PC-9 (cell line): ENCODE measurements at regions not wholly inside any gene's neighbourhood (a gene's known extent, or its start where the extent isn't known, plus 50 kb on each side); places are given as distances from the start of the nearest gene placed in this dataset.

Experiments
- BruUV-seq: library from RNA; stranded (reverse); fragments of 400-500 nt; replicated peaks from 2 replicates; lab custom pipeline; 2021; lab: Mats Ljungman, UMichigan
- CTCF ChIA-PET: fragments of 300-600 bp; sonication (Branson Sonifier 250); formaldehyde crosslinking; loops from one replicate; lab custom pipeline; 2022; ENCODE audit warnings: antibody characterized with exemption; lab: Charles Lee
- POLR2A ChIA-PET: fragments of 300-600 bp; sonication (Branson Sonifier 250); formaldehyde crosslinking; loops from one replicate; lab custom pipeline; 2022; ENCODE audit warnings: antibody characterized with exemption; ENCODE audit not compliant: unreplicated experiment; lab: Charles Lee
- DNase-seq, 2 experiments: peaks; one replicate each; pipeline versions ENCODE4 v3.0.0 to v3.0.0-alpha.2; 2015 to 2022; ENCODE audit warnings: mixed read lengths in 1 of 2
- H2AFZ ChIP-seq: fragments of 200-600 bp; sonication (generic); 2 replicates; pipeline ENCODE4 v1.8.1; 2017; ENCODE audit warnings: antibody characterized with exemption
- H3F3A ChIP-seq: fragments of 200-600 bp; sonication (generic); 2 replicates; pipeline ENCODE4 v1.8.1; 2017; ENCODE audit warnings: antibody characterized with exemption, mild to moderate bottlenecking, low read depth; ENCODE audit not compliant: insufficient read depth
- H3K27ac ChIP-seq: fragments of 200-600 bp; sonication (generic); 2 replicates; pipeline ENCODE4 v1.6.1; 2016; ENCODE audit warnings: mixed run types
- H3K27me3 ChIP-seq: fragments of 200-600 bp; sonication (generic); 2 replicates; pipeline ENCODE4 v1.6.1; 2016; ENCODE audit warnings: low read depth, mixed run types; ENCODE audit not compliant: insufficient read depth
- H3K36me3 ChIP-seq: fragments of 200-600 bp; sonication (generic); 2 replicates; pipeline ENCODE4 v1.6.1; 2016; ENCODE audit warnings: low read depth, mixed run types
- H3K4me1 ChIP-seq: fragments of 200-600 bp; sonication (generic); replicated peaks from 2 replicates; pipeline ENCODE4 v1.6.1; 2016; ENCODE audit warnings: mixed run types; ENCODE audit not compliant: insufficient read depth
- H3K4me2 ChIP-seq: fragments of 200-600 bp; sonication (generic); 2 replicates; pipeline ENCODE4 v1.6.1; 2017; ENCODE audit warnings: mixed run types
- H3K4me3 ChIP-seq: fragments of 200-600 bp; sonication (generic); 2 replicates; pipeline ENCODE4 v1.6.1; 2016; ENCODE audit warnings: mixed run types
- H3K79me2 ChIP-seq: fragments of 200-600 bp; sonication (generic); 2 replicates; pipeline ENCODE4 v1.6.1; 2017; ENCODE audit warnings: low read depth, mixed run types
- H3K9me2 ChIP-seq: fragments of 200-600 bp; sonication (generic); 2 replicates; pipeline ENCODE4 v1.8.1; 2017; ENCODE audit warnings: mild to moderate bottlenecking; ENCODE audit not compliant: insufficient read depth
- H3K9me3 ChIP-seq: fragments of 200-600 bp; sonication (generic); 2 replicates; pipeline ENCODE4 v1.8.1; 2016; ENCODE audit warnings: low read depth; ENCODE audit not compliant: insufficient read depth
- H4K20me1 ChIP-seq: fragments of 200-600 bp; sonication (generic); 2 replicates; pipeline ENCODE4 v1.8.1; 2017; ENCODE audit not compliant: insufficient read depth
- CTCF ChIP-seq: fragments of 200-600 bp; sonication (generic); conservative IDR thresholded peaks from 2 replicates; pipeline ENCODE4 v1.6.1; 2017; ENCODE audit warnings: mixed run types, antibody characterized with exemption, mild to moderate bottlenecking, moderate library complexity
- EZH2 ChIP-seq: fragments of 200-600 bp; sonication (generic); IDR thresholded peaks from 2 replicates; pipeline ENCODE4 v1.8.0; 2017; ENCODE audit warnings: antibody characterized with exemption, low read depth
- intact Hi-C: fragments of 100-400 bp; cut with micrococcal nuclease; formaldehyde crosslinking; loops from one replicate; pipeline ENCODE4 v1.10.0; 2022; ENCODE audit not compliant: unreplicated experiment

- CTCF ChIA-PET: no interaction called here
- no peaks in the 10 kb centered on the region for H3K36me3 ChIP-seq
- POLR2A ChIA-PET: no interaction called here
Observed at GRCh38 chr6:8551993-8552392, 116.6 kb upstream of the SLC35B3 start.

GRCh38 chr6:8551386-8551785 is 116.0 kb upstream of the SLC35B3 start:
- intact Hi-C loops: no loop called here
- CTCF ChIA-PET: no interaction called here
- no peak for DNase-seq
- no peaks in the 10 kb centered on the region for H3K79me2 ChIP-seq
- H4K20me1 ChIP-seq: no peaks in the 10 kb centered on the region
- no peak overlapping the region for H2AFZ ChIP-seq
- H3K27ac ChIP-seq: no peak overlapping the region
- peaks cover 8% of the 10 kb centered on the region for H3K4me1 ChIP-seq
- no peaks in the 10 kb centered on the region; the same call in 1 of the 2 replicates for H3K9me2 ChIP-seq
- no peaks in the 10 kb centered on the region for H3K36me3 ChIP-seq
- POLR2A ChIA-PET: no interaction called here
- no peak for TF ChIP-seq EZH2
- no peak for TF ChIP-seq CTCF
- BruUV-seq: no TSS peak
- H3K4me2 ChIP-seq: no peak overlapping the region
- H3K4me3 ChIP-seq: no peak overlapping the region
- H3F3A ChIP-seq: no peaks in the 10 kb centered on the region
- H3K27me3 ChIP-seq: no peaks in the 10 kb centered on the region
- H3K9me3 ChIP-seq: no peaks in the 10 kb centered on the region

More at GRCh38 chr6:8551993-8552392, 116.6 kb upstream of the SLC35B3 start:
- H3K9me2 ChIP-seq: no peaks in the 10 kb centered on the region; the same call in 1 of the 2 replicates
- H3K4me3 ChIP-seq: no peak overlapping the region
- H4K20me1 ChIP-seq: no peaks in the 10 kb centered on the region
- H3K9me3 ChIP-seq: no peaks in the 10 kb centered on the region
- H3K4me2 ChIP-seq: no peak overlapping the region
- no peak for DNase-seq
- H3K27me3 ChIP-seq: no peaks in the 10 kb centered on the region
- TF ChIP-seq EZH2: no peak
- no peak for TF ChIP-seq CTCF
- no TSS peak for BruUV-seq
- no peak overlapping the region for H2AFZ ChIP-seq
- no peaks in the 10 kb centered on the region for H3F3A ChIP-seq
- no peak overlapping the region for H3K27ac ChIP-seq
- no peaks in the 10 kb centered on the region for H3K79me2 ChIP-seq
- peaks cover 14% of the 10 kb centered on the region for H3K4me1 ChIP-seq
- intact Hi-C loops: no loop called here

- Histone ChIP-seq H3K9me3 (no peaks in the 10 kb centered on the region), H3K4me3 (no peak overlapping the region), H3K27ac (no peak overlapping the region), H3K9me2 (no peaks in the 10 kb centered on the region), H3K79me2 (no peaks in the 10 kb centered on the region), H3K4me2 (no peak overlapping the region), H3K4me1 (no peaks in the 10 kb centered on the region), H3K27me3 (no peaks in the 10 kb centered on the region), H2AFZ (no peak overlapping the region), H4K20me1 (no peaks in the 10 kb centered on the region), H3K36me3 (no peaks in the 10 kb centered on the region), H3F3A (no peaks in the 10 kb centered on the region)
- no TSS peak for BruUV-seq
- DNase-seq: no peak
- TF ChIP-seq CTCF: no peak
- TF ChIP-seq EZH2: no peak
- ChIA-PET POLR2A (interaction anchor here (0.5 to 0.7 kb wide), 2 partner anchors 34 to 333 kb away, joined by 4 read pairs; no protein-coding TSS in a partner anchor), CTCF (no interaction called here)
- intact Hi-C loops: no loop called here
Observed at GRCh38 chr6:8549074-8549790, 113.9 kb upstream of the SLC35B3 start.
